ENCODE measurements at regions not wholly inside any gene's neighbourhood (a gene's known extent, or its start where the extent isn't known, plus 50 kb on each side); places are given as distances from the start of the nearest gene placed in this dataset.

DNA sequence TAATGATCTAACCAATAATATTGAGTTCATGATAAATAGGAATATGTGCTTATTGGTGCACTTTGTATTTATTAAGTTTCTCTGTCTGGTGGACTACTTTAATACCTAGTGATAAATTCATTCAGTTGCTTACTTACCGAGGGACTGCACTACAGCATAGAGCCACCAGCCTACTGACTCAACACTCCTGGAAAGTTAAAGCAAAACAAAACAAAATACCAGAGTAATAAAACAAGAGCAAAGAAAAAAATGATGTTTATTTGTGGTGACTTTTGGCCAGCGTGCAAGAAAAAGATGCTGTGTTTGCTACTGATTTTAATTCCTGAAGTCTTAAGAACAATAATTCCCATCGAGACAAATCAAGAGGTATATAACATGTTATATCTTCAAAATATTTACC is 586.3 kb downstream of the PLA2G4A start:
- TF ChIP-seq, protein P1, sequence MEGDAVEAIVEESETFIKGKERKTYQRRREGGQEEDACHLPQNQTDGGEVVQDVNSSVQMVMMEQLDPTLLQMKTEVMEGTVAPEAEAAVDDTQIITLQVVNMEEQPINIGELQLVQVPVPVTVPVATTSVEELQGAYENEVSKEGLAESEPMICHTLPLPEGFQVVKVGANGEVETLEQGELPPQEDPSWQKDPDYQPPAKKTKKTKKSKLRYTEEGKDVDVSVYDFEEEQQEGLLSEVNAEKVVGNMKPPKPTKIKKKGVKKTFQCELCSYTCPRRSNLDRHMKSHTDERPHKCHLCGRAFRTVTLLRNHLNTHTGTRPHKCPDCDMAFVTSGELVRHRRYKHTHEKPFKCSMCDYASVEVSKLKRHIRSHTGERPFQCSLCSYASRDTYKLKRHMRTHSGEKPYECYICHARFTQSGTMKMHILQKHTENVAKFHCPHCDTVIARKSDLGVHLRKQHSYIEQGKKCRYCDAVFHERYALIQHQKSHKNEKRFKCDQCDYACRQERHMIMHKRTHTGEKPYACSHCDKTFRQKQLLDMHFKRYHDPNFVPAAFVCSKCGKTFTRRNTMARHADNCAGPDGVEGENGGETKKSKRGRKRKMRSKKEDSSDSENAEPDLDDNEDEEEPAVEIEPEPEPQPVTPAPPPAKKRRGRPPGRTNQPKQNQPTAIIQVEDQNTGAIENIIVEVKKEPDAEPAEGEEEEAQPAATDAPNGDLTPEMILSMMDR (IDR thresholded peaks at IDR 0.05), result no peak
- TF ChIP-seq POLR2A (IDR thresholded peaks at IDR 0.05), result no peak

Measured in sigmoid colon (tissue), 3 donors.